ENCODE measurements at regions not wholly inside any gene's neighbourhood (a gene's known extent, or its start where the extent isn't known, plus 50 kb on each side); places are given as distances from the start of the nearest gene placed in this dataset.

DNA sequence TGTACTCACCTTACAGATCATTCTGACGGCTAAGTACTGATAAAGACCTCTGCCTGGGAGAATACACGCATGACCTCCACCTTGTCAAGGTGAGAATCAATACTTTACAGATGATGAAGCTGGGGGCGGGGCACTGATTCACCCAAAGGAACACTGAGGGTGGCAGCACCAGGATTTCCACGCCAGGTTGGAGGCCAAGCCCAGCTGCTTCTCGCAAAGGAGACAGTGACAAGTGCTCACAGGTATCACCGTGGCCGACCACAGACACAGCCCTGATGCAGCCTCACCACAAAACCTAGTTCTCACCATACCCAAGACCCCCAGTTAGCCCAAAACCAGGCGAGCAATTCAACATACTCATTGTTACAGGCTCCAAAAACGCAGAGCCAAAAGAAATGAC is 434.2 kb downstream of the SOX9 start:
- H3K27ac ChIP-seq, result no peak overlapping the region
- TF ChIP-seq CTCF (IDR thresholded peaks at IDR 0.05), result no peak
- H3K9me3 ChIP-seq, result no peaks in the 10 kb centered on the region
- DNase-seq, result no peak
- peaks cover 0 to 18% of the 10 kb centered on the region in 2 donors for H3K27me3 ChIP-seq
- H3K4me1 ChIP-seq, result no peaks in the 10 kb centered on the region
- intact Hi-C loops (cut with DNase I; ENCODE audit: low total_unique reads), result loop anchor here (10.0 kb wide), 1 partner anchor 600 kb away; no protein-coding TSS in a partner anchor
- H3K36me3 ChIP-seq, result no peaks in the 10 kb centered on the region
- H3K4me3 ChIP-seq, result no peak overlapping the region

- no peaks in the 10 kb centered on the region for H3K9me3 ChIP-seq
- DNase-seq, result peak in 1 of 2 donors; percentile 56
- peaks cover 0 to 22% of the 10 kb centered on the region in 2 donors for H3K27me3 ChIP-seq
- intact Hi-C loops (cut with DNase I; ENCODE audit: low total_unique reads), result loop anchor here (10.0 kb wide), 1 partner anchor 598 kb away; no protein-coding TSS in a partner anchor
- H3K27ac ChIP-seq, result no peak overlapping the region
- H3K4me1 ChIP-seq, result no peaks in the 10 kb centered on the region
- TF ChIP-seq CTCF (IDR thresholded peaks at IDR 0.05), result peak; percentile 56 to 78
- H3K36me3 ChIP-seq, result no peaks in the 10 kb centered on the region
- H3K4me3 ChIP-seq, result no peak overlapping the region
Observed at GRCh38 chr17:72556944-72557826, 436.4 kb downstream of the SOX9 start.

GRCh38 chr17:72558971-72559476 is 438.2 kb downstream of the SOX9 start:
- no peak for TF ChIP-seq CTCF (IDR thresholded peaks at IDR 0.05)
- no peaks in the 10 kb centered on the region for H3K36me3 ChIP-seq
- peaks cover 0 to 21% of the 10 kb centered on the region in 2 donors for H3K27me3 ChIP-seq
- intact Hi-C loops (cut with DNase I; ENCODE audit: low total_unique reads), result loop anchor here (10.0 kb wide), 1 partner anchor 596 kb away; no protein-coding TSS in a partner anchor
- H3K4me1 ChIP-seq, result no peaks in the 10 kb centered on the region
- no peak overlapping the region for H3K4me3 ChIP-seq
- no peaks in the 10 kb centered on the region for H3K9me3 ChIP-seq
- no peak overlapping the region for H3K27ac ChIP-seq
- DNase-seq, result no peak

GRCh38 chr17:72560303-72561247 is 439.8 kb downstream of the SOX9 start:
- no peaks in the 10 kb centered on the region for H3K36me3 ChIP-seq
- H3K27ac ChIP-seq, result no peak overlapping the region
- no peaks in the 10 kb centered on the region for H3K9me3 ChIP-seq
- H3K4me3 ChIP-seq, result no peak overlapping the region
- peak; percentile 76 to 83 for TF ChIP-seq CTCF (IDR thresholded peaks at IDR 0.05)
- intact Hi-C loops (cut with DNase I; ENCODE audit: low total_unique reads), result loop anchor here (10.0 kb wide), 1 partner anchor 164 kb away; no protein-coding TSS in a partner anchor
- peaks cover 0 to 14% of the 10 kb centered on the region in 2 donors for H3K27me3 ChIP-seq
- H3K4me1 ChIP-seq, result no peaks in the 10 kb centered on the region
- no peak for DNase-seq

GRCh38 chr17:72561266-72561665 is 440.4 kb downstream of the SOX9 start:
- H3K36me3 ChIP-seq, result no peaks in the 10 kb centered on the region
- intact Hi-C loops (cut with DNase I; ENCODE audit: low total_unique reads), result loop anchor here (10.0 kb wide), 1 partner anchor 164 kb away; no protein-coding TSS in a partner anchor
- no peak for TF ChIP-seq CTCF (IDR thresholded peaks at IDR 0.05)
- peaks cover 0 to 12% of the 10 kb centered on the region in 2 donors for H3K27me3 ChIP-seq
- H3K9me3 ChIP-seq, result no peaks in the 10 kb centered on the region
- no peaks in the 10 kb centered on the region for H3K4me1 ChIP-seq
- no peak for DNase-seq
- no peak overlapping the region for H3K27ac ChIP-seq
- no peak overlapping the region for H3K4me3 ChIP-seq
